HepG2 (cell line): ENCODE measurements at regions not wholly inside any gene's neighbourhood (a gene's known extent, or its start where the extent isn't known, plus 50 kb on each side); places are given as distances from the start of the nearest gene placed in this dataset.

Source experiments
- ATAC-seq: fragments of 200-7000 bp; cut with Tn5 transposase; 3 replicates; pipeline ENCODE4 v1.9.1; 2020; ENCODE audit warnings: mild to moderate bottlenecking, moderate library complexity
- BruUV-seq: library from RNA; stranded (reverse); fragments of 400-500 nt; replicated peaks from 2 replicates; lab custom pipeline; 2021; lab: Mats Ljungman, UMichigan
- CTCF ChIA-PET: fragments of 300-600 bp; formaldehyde crosslinking; extraction: SDS; loops from one replicate; lab custom pipeline; 2021; ENCODE audit warnings: low total read pairs, inconsistent platforms, low intra/inter-chr PET ratio; lab: Yijun Ruan, JAX
- POLR2A ChIA-PET: fragments of 350-600 bp; sonication (Branson Sonifier 250); formaldehyde crosslinking; loops from one replicate; lab custom pipeline; 2020; ENCODE audit warnings: antibody characterized with exemption, inconsistent platforms; lab: Yijun Ruan, JAX
- DNase-seq: peaks from one replicate; pipeline ENCODE4 v3.0.0-alpha.2; 2015; ENCODE audit warnings: low spot score
- FAIRE-seq: peaks from 3 replicates; lab custom pipeline; 2011; peaks lifted over from hg19 to GRCh38; lab: Jason Lieb, UNC
- H2AFZ ChIP-seq: one replicate; pipeline ENCODE4 v1.6.1; 2011; ENCODE audit warnings: low read length, inconsistent platforms
- H3K27ac ChIP-seq: fragments of 300-600 bp; 3 replicates; pipeline ENCODE4 v1.8.0; 2011; ENCODE audit warnings: mixed run types, mild to moderate bottlenecking, mixed read lengths, low read length, inconsistent platforms; ENCODE audit not compliant: insufficient read depth; ENCODE audit errors: extremely low read length
- H3K27me3 ChIP-seq, 2 experiments: fragments of 200-600 bp in 1 of 2; 2 replicates in 1 of 2; 3 replicates in 1 of 2; pipeline versions ENCODE4 v1.6.0 to v1.8.0; 2011; ENCODE audit warnings: low read length in 2 of 2, mild to moderate bottlenecking in 2 of 2, moderate library complexity in 2 of 2, inconsistent platforms in 1 of 2; ENCODE audit not compliant: insufficient read depth in 2 of 2, control insufficient read depth in 1 of 2
- H3K36me3 ChIP-seq, 2 experiments: fragments of 200-600 bp in 1 of 2; replicated peaks in 1 of 2; 2 replicates in 1 of 2; 3 replicates in 1 of 2; pipeline versions ENCODE4 v1.5.1 to v1.8.0; 2011; ENCODE audit warnings: low read length in 2 of 2, inconsistent platforms in 1 of 2; ENCODE audit not compliant: insufficient read depth in 2 of 2, control insufficient read depth in 1 of 2
- H3K4me1 ChIP-seq: 2 replicates; pipeline ENCODE4 v1.5.1; 2012; ENCODE audit warnings: low read length, inconsistent platforms; ENCODE audit not compliant: insufficient read depth
- H3K4me2 ChIP-seq: 2 replicates; pipeline ENCODE4 v1.6.0; 2011; ENCODE audit warnings: low read depth, low read length, inconsistent platforms
- H3K4me3 ChIP-seq, 3 experiments: fragments of 200-600 bp in 1 of 3; sonication (generic), shearing (Covaris generic) in 1 of 3; replicated peaks in 1 of 3; 2 replicates each; pipeline ENCODE4 v1.5.1; 2011 to 2016; ENCODE audit warnings: low read length in 3 of 3, inconsistent platforms in 2 of 3, low read depth in 2 of 3, mild to moderate bottlenecking in 2 of 3, control low read depth in 1 of 3, mixed read lengths in 1 of 3; ENCODE audit not compliant: insufficient read depth in 1 of 3
- H3K79me2 ChIP-seq: one replicate; pipeline ENCODE4 v1.6.1; 2011; ENCODE audit warnings: low read length, inconsistent platforms; ENCODE audit not compliant: insufficient read depth
- H3K9ac ChIP-seq: 2 replicates; pipeline ENCODE4 v1.6.0; 2011; ENCODE audit warnings: mild to moderate bottlenecking, low read depth, low read length, inconsistent platforms; ENCODE audit not compliant: insufficient read depth
- H3K9me3 ChIP-seq: 2 replicates; pipeline ENCODE4 v1.5.1; 2012; ENCODE audit warnings: mild to moderate bottlenecking, low read length
- H4K20me1 ChIP-seq: 2 replicates; pipeline ENCODE4 v1.6.0; 2011; ENCODE audit warnings: inconsistent platforms, mild to moderate bottlenecking, low read length, moderate library complexity; ENCODE audit not compliant: insufficient read depth
- ATF7 ChIP-seq, 2 experiments: fragments of 450-650 bp in 1 of 2; sonication (generic) in 1 of 2; formaldehyde crosslinking in 1 of 2; IDR thresholded peaks; 2 replicates each; pipeline versions ENCODE4 v1.4.0 to v1.6.1; 2016 to 2020; ENCODE audit warnings: antibody characterized with exemption in 1 of 2, mild to moderate bottlenecking in 1 of 2, missing genetic modification reagents in 1 of 2
- ZBTB1 ChIP-seq: sonication (generic); formaldehyde crosslinking; IDR thresholded peaks from 2 replicates; pipeline ENCODE4 v1.4.0; 2020; ENCODE audit warnings: missing genetic modification reagents, borderline replicate concordance
- ZMAT3 ChIP-seq: sonication (generic); formaldehyde crosslinking; conservative IDR thresholded peaks from 2 replicates; pipeline ENCODE4 v1.7.0; 2021; ENCODE audit warnings: missing genetic modification reagents
- ZNF556 ChIP-seq: sonication (generic); formaldehyde crosslinking; IDR thresholded peaks from 2 replicates; pipeline ENCODE4 v1.4.0; 2020; ENCODE audit warnings: mild to moderate bottlenecking, missing genetic modification reagents, borderline replicate concordance
- ZNF841 ChIP-seq: sonication (generic); formaldehyde crosslinking; IDR thresholded peaks from 2 replicates; pipeline ENCODE4 v1.8.1; 2023; ENCODE audit warnings: missing genetic modification reagents, borderline replicate concordance
- ZNF891 ChIP-seq: sonication (generic); formaldehyde crosslinking; IDR thresholded peaks from 2 replicates; pipeline ENCODE4 v1.5.0; 2020; ENCODE audit warnings: mild to moderate bottlenecking, missing genetic modification reagents
- WGBS: methylation state at CpG from one replicate; pipeline ENCODE4 v1.1.6; 2017; ENCODE audit warnings: low lambda C conversion rate; 5-methylcytosine and 5-hydroxymethylcytosine counted together
- in situ Hi-C: cut with HindIII; loops from 2 replicates; pipeline ENCODE4 v1.10.0; 2017; ENCODE audit warnings: low pct_unique_long_range_greater_than_20kb; ENCODE audit not compliant: extremely low pct_ligation_motif_present
- intact Hi-C: fragments of 100-400 bp; cut with micrococcal nuclease; formaldehyde crosslinking; loops from one replicate; pipeline ENCODE4 v1.10.0; 2022; ENCODE audit not compliant: unreplicated experiment
- TF ChIP-seq, protein P1 (sequence below): sonication (generic); formaldehyde crosslinking; IDR thresholded peaks from 2 replicates; pipeline ENCODE4 v1.8.1; 2023; ENCODE audit warnings: missing genetic modification reagents, inconsistent platforms, borderline replicate concordance
- TF ChIP-seq, protein P2 (sequence below): sonication (generic); formaldehyde crosslinking; IDR thresholded peaks from one replicate; pipeline ENCODE4 v1.5.1; 2020; ENCODE audit warnings: mild to moderate bottlenecking, missing genetic modification reagents; ENCODE audit errors: not compliant biosample characterization

DNA sequence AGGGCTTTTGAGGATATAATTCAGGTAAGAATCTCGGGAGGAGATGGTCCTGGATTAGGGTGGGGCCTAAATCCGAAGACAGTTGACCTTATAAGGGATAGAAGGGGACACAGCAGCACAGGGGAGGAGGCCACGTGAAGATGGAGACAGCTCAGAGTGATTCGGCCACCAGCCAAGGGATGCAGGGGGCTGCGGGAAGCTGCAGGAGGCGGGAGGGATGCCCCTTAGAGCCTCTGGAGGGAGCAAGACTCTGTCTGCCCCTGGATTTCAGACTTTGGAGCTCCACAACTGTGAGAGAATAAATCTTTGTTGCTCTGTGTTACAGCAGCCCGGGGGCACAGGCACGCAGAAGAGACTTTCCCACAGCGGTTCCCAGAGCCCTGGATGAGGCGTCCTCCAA lies 143.7 kb downstream of the ASB1 start:
- Histone ChIP-seq H2AFZ (no peak overlapping the region), H3K4me2 (no peak overlapping the region), H3K4me3 (no peak overlapping the region), H3K9me3 (no peaks in the 10 kb centered on the region), H3K27ac (no peak overlapping the region), H3K27me3 (peaks cover 7 to 64% of the 10 kb centered on the region in 2 experiments; a peak in 4 of 5 replicates), H3K79me2 (no peaks in the 10 kb centered on the region), H3K9ac (no peak overlapping the region), H3K36me3 (no peaks in the 10 kb centered on the region), H3K4me1 (no peaks in the 10 kb centered on the region), H4K20me1 (no peaks in the 10 kb centered on the region)
- in situ Hi-C loops (no loop called here), intact Hi-C loops (no loop called here)
- TF ChIP-seq ZBTB1: no peak
- TF ChIP-seq ATF7 (IDR thresholded peaks at IDR 0.05): no peak
- no peak for TF ChIP-seq ATF7 (CRISPR knock-in tag; IDR thresholded peaks at IDR 0.05)
- TF ChIP-seq, protein P1, sequence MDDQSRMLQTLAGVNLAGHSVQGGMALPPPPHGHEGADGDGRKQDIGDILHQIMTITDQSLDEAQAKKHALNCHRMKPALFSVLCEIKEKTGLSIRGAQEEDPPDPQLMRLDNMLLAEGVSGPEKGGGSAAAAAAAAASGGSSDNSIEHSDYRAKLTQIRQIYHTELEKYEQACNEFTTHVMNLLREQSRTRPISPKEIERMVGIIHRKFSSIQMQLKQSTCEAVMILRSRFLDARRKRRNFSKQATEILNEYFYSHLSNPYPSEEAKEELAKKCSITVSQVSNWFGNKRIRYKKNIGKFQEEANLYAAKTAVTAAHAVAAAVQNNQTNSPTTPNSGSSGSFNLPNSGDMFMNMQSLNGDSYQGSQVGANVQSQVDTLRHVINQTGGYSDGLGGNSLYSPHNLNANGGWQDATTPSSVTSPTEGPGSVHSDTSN (CRISPR knock-in tag): no peak
- TF ChIP-seq ZMAT3 (CRISPR knock-in tag): no peak
- CTCF ChIA-PET: no interaction called here
- WGBS: 15% methylated on average over 10 of the region's 10 CpGs
- FAIRE-seq (no peak), DNase-seq (no peak), ATAC-seq (no peak)
- POLR2A ChIA-PET: no interaction called here
- no TSS peak for BruUV-seq

DNA sequence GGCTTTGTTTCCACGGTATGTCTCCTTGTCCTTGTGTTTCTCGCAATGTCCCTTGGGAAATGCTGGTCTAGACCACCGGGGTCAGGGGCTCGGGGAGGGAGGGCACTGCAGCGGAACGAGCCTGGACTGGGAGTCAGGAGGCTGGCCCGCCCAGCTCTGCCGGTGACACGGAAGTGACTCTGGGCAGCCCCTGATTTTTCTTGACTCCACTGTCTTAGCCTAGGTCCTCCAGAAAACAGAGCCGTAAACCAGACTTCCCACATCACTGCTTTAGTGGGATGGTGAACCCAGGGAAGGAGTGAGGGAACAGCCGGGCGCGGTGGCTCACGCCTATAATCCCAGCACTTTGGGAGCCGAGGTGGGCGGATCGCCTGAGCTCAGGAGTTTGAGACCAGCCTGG lies 144.2 kb downstream of the ASB1 start:
- FAIRE-seq: no peak
- ChIA-PET POLR2A (no interaction called here), CTCF (no interaction called here)
- H3K27me3 ChIP-seq: peaks cover 7 to 64% of the 10 kb centered on the region in 2 experiments; a peak in 4 of 5 replicates
- no peaks in the 10 kb centered on the region for H3K36me3 ChIP-seq
- in situ Hi-C loops (no loop called here), intact Hi-C loops (no loop called here)
- no peaks in the 10 kb centered on the region for H3K79me2 ChIP-seq
- WGBS: 50% methylated on average over 13 of the region's 17 CpGs
- H3K9ac ChIP-seq: no peak overlapping the region
- DNase-seq: no peak
- H3K4me3 ChIP-seq: no peak overlapping the region
- no peak for ATAC-seq
- H3K27ac ChIP-seq: no peak overlapping the region
- no peak overlapping the region for H3K4me2 ChIP-seq
- no peak overlapping the region for H2AFZ ChIP-seq
- H3K4me1 ChIP-seq: no peaks in the 10 kb centered on the region
- BruUV-seq: no TSS peak
- no peaks in the 10 kb centered on the region for H4K20me1 ChIP-seq
- no peaks in the 10 kb centered on the region for H3K9me3 ChIP-seq
- TF ChIP-seq ZNF891 (CRISPR knock-in tag) (no peak), ZNF841 (CRISPR knock-in tag) (no peak), ZNF556 (no peak)
- TF ChIP-seq, protein P2, sequence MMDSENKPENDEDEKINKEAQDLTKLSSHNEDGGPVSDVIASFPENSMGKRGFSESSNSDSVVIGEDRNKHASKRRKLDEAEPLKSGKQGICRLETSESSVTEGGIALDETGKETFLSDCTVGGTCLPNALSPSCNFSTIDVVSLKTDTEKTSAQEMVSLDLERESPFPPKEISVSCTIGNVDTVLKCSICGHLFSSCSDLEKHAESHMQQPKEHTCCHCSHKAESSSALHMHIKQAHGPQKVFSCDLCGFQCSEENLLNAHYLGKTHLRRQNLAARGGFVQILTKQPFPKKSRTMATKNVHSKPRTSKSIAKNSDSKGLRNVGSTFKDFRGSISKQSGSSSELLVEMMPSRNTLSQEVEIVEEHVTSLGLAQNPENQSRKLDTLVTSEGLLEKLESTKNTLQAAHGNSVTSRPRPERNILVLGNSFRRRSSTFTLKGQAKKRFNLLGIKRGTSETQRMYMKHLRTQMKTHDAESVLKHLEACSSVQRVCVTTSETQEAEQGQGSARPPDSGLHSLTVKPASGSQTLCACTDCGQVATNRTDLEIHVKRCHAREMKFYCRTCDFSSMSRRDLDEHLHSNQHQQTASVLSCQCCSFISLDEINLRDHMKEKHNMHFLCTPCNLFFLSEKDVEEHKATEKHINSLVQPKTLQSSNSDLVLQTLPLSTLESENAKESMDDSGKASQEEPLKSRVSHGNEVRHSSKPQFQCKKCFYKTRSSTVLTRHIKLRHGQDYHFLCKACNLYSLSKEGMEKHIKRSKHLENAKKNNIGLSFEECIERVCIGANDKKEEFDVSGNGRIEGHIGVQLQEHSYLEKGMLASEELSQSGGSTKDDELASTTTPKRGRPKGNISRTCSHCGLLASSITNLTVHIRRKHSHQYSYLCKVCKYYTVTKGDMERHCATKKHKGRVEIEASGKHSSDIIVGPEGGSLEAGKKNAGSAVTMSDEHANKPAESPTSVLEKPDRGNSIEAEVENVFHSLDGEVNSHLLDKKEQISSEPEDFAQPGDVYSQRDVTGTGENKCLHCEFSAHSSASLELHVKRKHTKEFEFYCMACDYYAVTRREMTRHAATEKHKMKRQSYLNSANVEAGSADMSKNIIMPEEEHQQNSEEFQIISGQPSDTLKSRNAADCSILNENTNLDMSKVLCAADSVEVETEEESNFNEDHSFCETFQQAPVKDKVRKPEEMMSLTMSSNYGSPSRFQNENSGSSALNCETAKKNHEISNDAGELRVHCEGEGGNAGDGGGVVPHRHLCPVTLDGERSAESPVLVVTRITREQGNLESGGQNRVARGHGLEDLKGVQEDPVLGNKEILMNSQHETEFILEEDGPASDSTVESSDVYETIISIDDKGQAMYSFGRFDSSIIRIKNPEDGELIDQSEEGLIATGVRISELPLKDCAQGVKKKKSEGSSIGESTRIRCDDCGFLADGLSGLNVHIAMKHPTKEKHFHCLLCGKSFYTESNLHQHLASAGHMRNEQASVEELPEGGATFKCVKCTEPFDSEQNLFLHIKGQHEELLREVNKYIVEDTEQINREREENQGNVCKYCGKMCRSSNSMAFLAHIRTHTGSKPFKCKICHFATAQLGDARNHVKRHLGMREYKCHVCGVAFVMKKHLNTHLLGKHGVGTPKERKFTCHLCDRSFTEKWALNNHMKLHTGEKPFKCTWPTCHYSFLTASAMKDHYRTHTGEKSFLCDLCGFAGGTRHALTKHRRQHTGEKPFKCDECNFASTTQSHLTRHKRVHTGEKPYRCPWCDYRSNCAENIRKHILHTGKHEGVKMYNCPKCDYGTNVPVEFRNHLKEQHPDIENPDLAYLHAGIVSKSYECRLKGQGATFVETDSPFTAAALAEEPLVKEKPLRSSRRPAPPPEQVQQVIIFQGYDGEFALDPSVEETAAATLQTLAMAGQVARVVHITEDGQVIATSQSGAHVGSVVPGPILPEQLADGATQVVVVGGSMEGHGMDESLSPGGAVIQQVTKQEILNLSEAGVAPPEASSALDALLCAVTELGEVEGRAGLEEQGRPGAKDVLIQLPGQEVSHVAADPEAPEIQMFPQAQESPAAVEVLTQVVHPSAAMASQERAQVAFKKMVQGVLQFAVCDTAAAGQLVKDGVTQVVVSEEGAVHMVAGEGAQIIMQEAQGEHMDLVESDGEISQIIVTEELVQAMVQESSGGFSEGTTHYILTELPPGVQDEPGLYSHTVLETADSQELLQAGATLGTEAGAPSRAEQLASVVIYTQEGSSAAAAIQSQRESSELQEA (CRISPR knock-in tag): no peak
